ENCODE measurements at regions not wholly inside any gene's neighbourhood (a gene's known extent, or its start where the extent isn't known, plus 50 kb on each side); places are given as distances from the start of the nearest gene placed in this dataset.

- TF ChIP-seq CTCF (conservative IDR thresholded peaks at IDR 0.05; ENCODE audit: low read depth, low read length) (no peak), EZH2 (IDR thresholded peaks at IDR 0.05; ENCODE audit: borderline replicate concordance, low read depth, low read length, poor library complexity, severe bottlenecking) (no peak)
These were observed 50.3 kb upstream of the ACAN start for GRCh38 chr15:88752951-88753350.
